Testis (tissue), 2 donors: ENCODE measurements at regions not wholly inside any gene's neighbourhood (a gene's known extent, or its start where the extent isn't known, plus 50 kb on each side); places are given as distances from the start of the nearest gene placed in this dataset.

Experiments
- DNase-seq: peaks from one replicate; pipeline ENCODE4 v3.0.0-alpha.2; 2019
- H3K27ac ChIP-seq, 2 donors: fragments of 200-600 bp; sonication (generic); one replicate each; pipeline ENCODE4 v1.5.1; 2019
- H3K27me3 ChIP-seq: fragments of 200-600 bp; sonication (generic); one replicate; pipeline ENCODE4 v1.5.1; 2019
- H3K36me3 ChIP-seq: fragments of 200-600 bp; sonication (generic); one replicate; pipeline ENCODE4 v1.5.1; 2017; ENCODE audit warnings: low read depth; ENCODE audit errors: missing control alignments
- H3K4me1 ChIP-seq: fragments of 200-600 bp; sonication (generic); one replicate; pipeline ENCODE4 v1.5.1; 2019
- H3K4me3 ChIP-seq, 2 donors: fragments of 200-600 bp; sonication (generic); one replicate each; pipeline ENCODE4 v1.5.1; 2017 to 2019
- H3K9me3 ChIP-seq: fragments of 200-600 bp; sonication (generic); one replicate; pipeline ENCODE4 v1.5.1; 2017
- POLR2A ChIP-seq: fragments of 450-650 bp; IDR thresholded peaks from one replicate; pipeline ENCODE4 v1.6.1; 2017; ENCODE audit warnings: antibody characterized with exemption, mild to moderate bottlenecking, moderate library complexity
- WGBS, 2 donors: methylation state at CpG; one replicate each; pipeline ENCODE4 v1.1.5; 2018; 5-methylcytosine and 5-hydroxymethylcytosine counted together
- intact Hi-C: fragments of 100-400 bp; cut with DNase I; formaldehyde crosslinking; loops from one replicate; pipeline ENCODE4 v1.15.1; 2023; ENCODE audit warnings: low total_unique reads
- TF ChIP-seq, protein P1 (sequence below), 3 experiments: fragments of 450-650 bp in 2 of 3; fragments of 200-600 bp in 1 of 3; sonication (generic) in 1 of 3; IDR thresholded peaks; one replicate each; pipeline ENCODE4 v1.5.1; 2016 to 2019; ENCODE audit warnings: antibody characterized with exemption in 3 of 3, mild to moderate bottlenecking in 2 of 3, moderate library complexity in 1 of 3

DNA sequence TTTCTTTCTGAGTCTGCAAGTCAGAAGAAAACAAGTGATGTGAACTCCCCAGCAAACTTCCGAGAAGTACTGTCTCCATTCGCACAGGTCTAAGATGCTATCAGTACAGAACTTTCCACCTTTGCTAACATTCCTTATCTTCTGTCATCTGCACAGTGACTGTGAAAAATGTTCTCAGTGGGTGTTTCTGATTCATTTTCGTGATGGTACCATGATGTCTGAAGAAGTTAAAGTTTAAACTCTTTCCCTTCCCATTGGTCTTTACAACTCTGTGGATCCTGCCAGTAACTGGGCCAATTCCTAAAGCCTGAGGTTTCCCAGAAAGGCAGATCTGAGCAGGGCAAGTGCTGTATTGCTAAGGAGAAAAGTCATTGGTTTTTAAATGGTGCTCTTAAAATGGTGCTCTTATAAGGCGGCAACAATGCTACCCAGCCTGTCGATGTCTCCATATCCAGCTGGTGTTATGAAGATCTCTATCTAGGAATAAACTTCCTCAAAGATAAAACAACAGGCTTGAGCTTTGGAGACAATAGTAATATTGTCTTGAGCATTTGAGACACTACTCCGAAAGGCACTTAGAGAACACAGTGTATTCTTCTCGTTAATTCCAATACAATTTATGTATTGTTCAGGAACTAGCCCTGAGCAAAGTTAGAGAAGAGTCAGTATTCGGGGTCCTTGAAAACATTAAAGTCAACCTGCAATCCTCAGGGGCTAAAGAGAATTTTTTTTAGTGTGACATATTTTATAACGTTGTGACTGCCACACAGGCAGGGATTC is 232.3 kb downstream of the OSR1 start:
- intact Hi-C loops: no loop called here
- Histone ChIP-seq H3K9me3 (no peaks in the 10 kb centered on the region), H3K4me3 (no peak overlapping the region), H3K27ac (no peak overlapping the region), H3K27me3 (no peaks in the 10 kb centered on the region), H3K4me1 (peaks cover 19% of the 10 kb centered on the region), H3K36me3 (no peaks in the 10 kb centered on the region)
- no peak for TF ChIP-seq POLR2A
- TF ChIP-seq, protein P1, sequence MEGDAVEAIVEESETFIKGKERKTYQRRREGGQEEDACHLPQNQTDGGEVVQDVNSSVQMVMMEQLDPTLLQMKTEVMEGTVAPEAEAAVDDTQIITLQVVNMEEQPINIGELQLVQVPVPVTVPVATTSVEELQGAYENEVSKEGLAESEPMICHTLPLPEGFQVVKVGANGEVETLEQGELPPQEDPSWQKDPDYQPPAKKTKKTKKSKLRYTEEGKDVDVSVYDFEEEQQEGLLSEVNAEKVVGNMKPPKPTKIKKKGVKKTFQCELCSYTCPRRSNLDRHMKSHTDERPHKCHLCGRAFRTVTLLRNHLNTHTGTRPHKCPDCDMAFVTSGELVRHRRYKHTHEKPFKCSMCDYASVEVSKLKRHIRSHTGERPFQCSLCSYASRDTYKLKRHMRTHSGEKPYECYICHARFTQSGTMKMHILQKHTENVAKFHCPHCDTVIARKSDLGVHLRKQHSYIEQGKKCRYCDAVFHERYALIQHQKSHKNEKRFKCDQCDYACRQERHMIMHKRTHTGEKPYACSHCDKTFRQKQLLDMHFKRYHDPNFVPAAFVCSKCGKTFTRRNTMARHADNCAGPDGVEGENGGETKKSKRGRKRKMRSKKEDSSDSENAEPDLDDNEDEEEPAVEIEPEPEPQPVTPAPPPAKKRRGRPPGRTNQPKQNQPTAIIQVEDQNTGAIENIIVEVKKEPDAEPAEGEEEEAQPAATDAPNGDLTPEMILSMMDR (IDR thresholded peaks at IDR 0.05): no peak
- 57 to 66% methylated on average over 9 of the region's 9 CpGs for WGBS, 2 donors
- DNase-seq: no peak

DNA sequence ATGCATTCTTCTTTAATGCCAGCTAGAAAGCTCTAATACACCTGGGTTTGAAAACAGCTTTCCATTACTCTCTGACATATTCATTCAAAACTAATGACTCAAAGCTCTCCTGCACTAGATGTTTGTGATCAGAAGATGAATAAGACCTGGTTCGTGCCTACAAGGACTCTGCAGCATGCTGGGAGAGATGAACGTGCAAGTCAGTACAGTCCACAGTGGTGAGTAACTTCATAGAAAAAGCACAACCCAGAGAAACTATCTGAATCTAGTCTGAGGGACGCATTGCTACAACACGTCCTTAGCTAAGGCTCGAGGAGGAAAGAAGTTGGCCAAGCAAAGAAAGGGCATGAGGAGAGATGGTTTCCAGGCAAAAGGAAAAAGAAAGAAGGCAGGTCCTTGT is 234.3 kb downstream of the OSR1 start:
- no peak overlapping the region for H3K27ac ChIP-seq
- no peaks in the 10 kb centered on the region for H3K36me3 ChIP-seq
- H3K9me3 ChIP-seq: no peaks in the 10 kb centered on the region
- intact Hi-C loops: no loop called here
- peaks cover 30% of the 10 kb centered on the region for H3K4me1 ChIP-seq
- TF ChIP-seq, protein P1 (IDR thresholded peaks at IDR 0.05): no peak
- TF ChIP-seq POLR2A: no peak
- H3K4me3 ChIP-seq: no peak overlapping the region
- H3K27me3 ChIP-seq: no peaks in the 10 kb centered on the region
- no peak for DNase-seq
- WGBS, 2 donors: 86 to 87% methylated on average over 5 of the region's 5 CpGs

DNA sequence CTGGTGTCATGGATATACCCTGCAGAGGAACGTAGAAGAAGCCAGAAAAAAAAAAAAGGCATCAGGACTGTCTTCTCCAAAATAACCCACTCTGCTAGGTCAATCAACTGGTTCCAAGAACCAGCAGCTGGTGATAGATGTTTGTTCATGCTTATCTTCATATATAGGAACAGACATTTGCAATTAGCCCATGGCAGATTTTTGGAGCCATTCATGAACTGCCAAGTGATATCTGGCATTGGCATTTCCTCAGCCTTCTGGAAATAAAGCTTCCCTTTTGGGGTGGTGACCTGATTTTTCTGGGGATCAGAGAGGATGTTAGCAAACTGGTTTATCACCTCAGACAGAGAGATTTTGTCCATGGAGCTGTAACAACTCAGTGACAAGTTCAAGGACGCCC is 234.9 kb downstream of the OSR1 start:
- no peak for DNase-seq
- Histone ChIP-seq H3K4me3 (no peak overlapping the region), H3K9me3 (no peaks in the 10 kb centered on the region), H3K4me1 (peaks cover 30% of the 10 kb centered on the region), H3K27me3 (no peaks in the 10 kb centered on the region), H3K27ac (no peak overlapping the region), H3K36me3 (no peaks in the 10 kb centered on the region)
- 87% methylated on average over 2 of the region's 2 CpGs for WGBS, 2 donors
- TF ChIP-seq, protein P1 (IDR thresholded peaks at IDR 0.05): no peak
- no peak for TF ChIP-seq POLR2A
- intact Hi-C loops: no loop called here

DNA sequence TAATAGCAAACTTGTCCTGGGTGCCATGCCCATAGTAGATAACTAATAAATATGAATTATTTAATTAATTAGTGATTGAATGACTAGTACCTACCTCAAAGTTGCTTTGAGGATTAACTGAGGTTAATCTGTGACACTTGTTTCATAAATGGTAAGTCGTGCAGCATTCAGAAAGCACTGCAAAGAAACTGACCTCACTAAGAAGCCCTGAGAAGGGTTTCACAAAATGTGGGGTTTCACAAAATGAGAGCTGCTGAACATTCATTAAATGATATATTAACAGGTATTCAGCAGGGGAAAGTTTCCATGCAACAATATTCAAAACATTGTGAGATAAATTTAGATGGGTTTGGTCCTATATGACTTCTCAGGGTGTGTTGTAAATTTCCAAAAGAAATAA is 236.2 kb downstream of the OSR1 start:
- no peaks in the 10 kb centered on the region for H3K27me3 ChIP-seq
- peaks cover 30% of the 10 kb centered on the region for H3K4me1 ChIP-seq
- no peak for DNase-seq
- H3K36me3 ChIP-seq: no peaks in the 10 kb centered on the region
- peak overlapping the region in 1 of 2 donors; percentile 33 for H3K27ac ChIP-seq
- no peak overlapping the region for H3K4me3 ChIP-seq
- WGBS, 2 donors: 95 to 100% methylated on average over 1 of the region's 1 CpG
- H3K9me3 ChIP-seq: no peaks in the 10 kb centered on the region
- intact Hi-C loops: no loop called here
- TF ChIP-seq POLR2A: no peak
- TF ChIP-seq, protein P1 (IDR thresholded peaks at IDR 0.05): no peak
